Uterus (tissue), 3 donors: ENCODE measurements at regions not wholly inside any gene's neighbourhood (a gene's known extent, or its start where the extent isn't known, plus 50 kb on each side); places are given as distances from the start of the nearest gene placed in this dataset.

Experiments used
- DNase-seq, 2 donors: peaks; one replicate each; pipeline ENCODE4 v3.0.0-alpha.2; 2019 to 2020
- H3K27ac ChIP-seq, 2 donors: fragments of 200-600 bp; sonication (generic); 1 replicate in 1 of 2; 2 replicates in 1 of 2; pipeline ENCODE4 v1.5.1; 2016 to 2018
- H3K27me3 ChIP-seq, 2 donors: fragments of 200-600 bp; sonication (generic); one replicate each; pipeline ENCODE4 v1.5.1; 2018 to 2019; ENCODE audit warnings: control low read depth in 1 of 2
- H3K36me3 ChIP-seq, 2 donors: fragments of 200-600 bp; sonication (generic); one replicate each; pipeline ENCODE4 v1.5.1; 2019; ENCODE audit warnings: control low read depth in 1 of 2
- H3K4me1 ChIP-seq, 2 donors: fragments of 200-600 bp; sonication (generic); one replicate each; pipeline ENCODE4 v1.5.1; 2018 to 2019; ENCODE audit warnings: control low read depth in 1 of 2
- H3K4me3 ChIP-seq, 2 donors: fragments of 200-600 bp; sonication (generic); 1 replicate in 1 of 2; 2 replicates in 1 of 2; pipeline ENCODE4 v1.5.1; 2018 to 2019; ENCODE audit warnings: mild to moderate bottlenecking in 1 of 2
- H3K9me3 ChIP-seq, 2 donors: fragments of 200-600 bp; sonication (generic); one replicate each; pipeline ENCODE4 v1.5.1; 2019; ENCODE audit warnings: control low read depth in 1 of 2
- CTCF ChIP-seq, 4 experiments: fragments of 200-600 bp in 2 of 4; fragments of 450-650 bp in 2 of 4; sonication (generic) in 2 of 4; IDR thresholded peaks; one replicate each; pipeline ENCODE4 v1.5.1; 2016 to 2019; ENCODE audit warnings: antibody characterized with exemption in 4 of 4, mild to moderate bottlenecking in 2 of 4, moderate library complexity in 1 of 4
- POLR2A ChIP-seq, 2 donors: fragments of 450-650 bp; IDR thresholded peaks; one replicate each; pipeline ENCODE4 v1.6.1; 2016; ENCODE audit warnings: antibody characterized with exemption in 2 of 2, mild to moderate bottlenecking in 1 of 2, moderate library complexity in 1 of 2
- intact Hi-C: fragments of 100-400 bp; cut with DNase I; formaldehyde crosslinking; loops from one replicate; pipeline ENCODE4 v1.15.1; 2023; ENCODE audit warnings: low total_unique reads
- donor health status: DM: yes; HTN: yes; CAD: no.

GRCh38 chr13:22773465-22773864 is 407.3 kb upstream of the SGCG start:
- no peak overlapping the region for H3K4me3 ChIP-seq
- H3K27me3 ChIP-seq: no peaks in the 10 kb centered on the region
- no peaks in the 10 kb centered on the region for H3K36me3 ChIP-seq
- no peaks in the 10 kb centered on the region for H3K9me3 ChIP-seq
- TF ChIP-seq POLR2A (IDR thresholded peaks at IDR 0.05) (no peak), CTCF (IDR thresholded peaks at IDR 0.05) (no peak)
- no peak overlapping the region for H3K27ac ChIP-seq
- H3K4me1 ChIP-seq: no peaks in the 10 kb centered on the region
- intact Hi-C loops: no loop called here
- DNase-seq: no peak

- Histone ChIP-seq H3K27me3 (no peaks in the 10 kb centered on the region), H3K9me3 (no peaks in the 10 kb centered on the region), H3K4me3 (no peak overlapping the region), H3K27ac (no peak overlapping the region), H3K4me1 (no peaks in the 10 kb centered on the region), H3K36me3 (no peaks in the 10 kb centered on the region)
- TF ChIP-seq CTCF (IDR thresholded peaks at IDR 0.05): no peak
- no peak for TF ChIP-seq POLR2A (IDR thresholded peaks at IDR 0.05)
- no peak for DNase-seq
- intact Hi-C loops: no loop called here
These were observed 404.2 kb upstream of the SGCG start for GRCh38 chr13:22776394-22777186.

- TF ChIP-seq CTCF (IDR thresholded peaks at IDR 0.05): no peak
- TF ChIP-seq POLR2A (IDR thresholded peaks at IDR 0.05): no peak
- H3K4me1 ChIP-seq: no peaks in the 10 kb centered on the region
- no peak for DNase-seq
These were observed 403.6 kb upstream of the SGCG start for GRCh38 chr13:22777207-22777606.

GRCh38 chr13:22789027-22789593 is 391.7 kb upstream of the SGCG start:
- Histone ChIP-seq H3K36me3 (no peaks in the 10 kb centered on the region), H3K9me3 (no peaks in the 10 kb centered on the region), H3K4me3 (no peak overlapping the region), H3K27me3 (no peaks in the 10 kb centered on the region), H3K27ac (no peak overlapping the region), H3K4me1 (no peaks in the 10 kb centered on the region)
- DNase-seq: no peak
- no peak for TF ChIP-seq CTCF (IDR thresholded peaks at IDR 0.05)
- no peak for TF ChIP-seq POLR2A (IDR thresholded peaks at IDR 0.05)
- intact Hi-C loops: no loop called here

More at GRCh38 chr13:22777207-22777606, 403.6 kb upstream of the SGCG start:
- intact Hi-C loops: no loop called here
- Histone ChIP-seq H3K9me3 (no peaks in the 10 kb centered on the region), H3K4me3 (no peak overlapping the region), H3K27ac (no peak overlapping the region), H3K36me3 (no peaks in the 10 kb centered on the region), H3K27me3 (no peaks in the 10 kb centered on the region)

GRCh38 chr13:22789916-22790315 is 390.9 kb upstream of the SGCG start:
- TF ChIP-seq POLR2A (IDR thresholded peaks at IDR 0.05) (no peak), CTCF (IDR thresholded peaks at IDR 0.05) (no peak)
- Histone ChIP-seq H3K27me3 (no peaks in the 10 kb centered on the region), H3K4me1 (no peaks in the 10 kb centered on the region), H3K27ac (no peak overlapping the region), H3K9me3 (no peaks in the 10 kb centered on the region), H3K4me3 (no peak overlapping the region), H3K36me3 (no peaks in the 10 kb centered on the region)
- intact Hi-C loops: no loop called here
- no peak for DNase-seq
